T-cell (primary cell): ENCODE measurements at regions not wholly inside any gene's neighbourhood (a gene's known extent, or its start where the extent isn't known, plus 50 kb on each side); places are given as distances from the start of the nearest gene placed in this dataset.
A peak's percentile ranks its signal among the peaks of the same experiment; 100 is the strongest.

Experiments
- ATAC-seq, 4 experiments: fragments of 200-7000 bp in 3 of 4; fragments of 150-1000 bp in 1 of 4; cut with Tn5 transposase; replicated peaks in 1 of 4; 1 replicate in 3 of 4; 2 replicates in 1 of 4; pipeline ENCODE4 v1.10.0; 2021; ENCODE audit warnings: moderate library complexity in 3 of 4, mild to moderate bottlenecking in 2 of 4, moderate number of reproducible peaks in 1 of 4
- CTCF ChIA-PET, 2 donors: fragments of 300-600 bp; sonication (Branson Sonifier 250); formaldehyde crosslinking; loops; one replicate each; lab custom pipeline; 2022; ENCODE audit warnings: antibody characterized with exemption in 2 of 2; lab: Charles Lee
- POLR2A ChIA-PET, 2 donors: fragments of 300-600 bp; sonication (Branson Sonifier 250); formaldehyde crosslinking; loops; one replicate each; lab custom pipeline; 2022; ENCODE audit warnings: antibody characterized with exemption in 2 of 2; lab: Charles Lee
- DNase-seq, 35 experiments: peaks; one replicate each; pipeline versions ENCODE4 v3.0.0 to v3.0.0-alpha.2; 2013 to 2023
- H3K27ac ChIP-seq: one replicate; pipeline ENCODE4 v1.5.1; 2013; ENCODE audit warnings: low read length
- H3K27me3 ChIP-seq, 2 experiments: replicated peaks in 1 of 2; 1 replicate in 1 of 2; 2 replicates in 1 of 2; pipeline versions ENCODE4 v1.6.1 to v1.7.0; 2013; ENCODE audit warnings: low read length in 1 of 2, mixed read lengths in 1 of 2; ENCODE audit not compliant: control insufficient read depth in 2 of 2, insufficient read depth in 2 of 2; ENCODE audit errors: extremely low read depth in 1 of 2
- H3K36me3 ChIP-seq, 2 donors: 1 replicate in 1 of 2; 2 replicates in 1 of 2; pipeline versions ENCODE4 v1.6.1 to v1.7.0; 2013; ENCODE audit warnings: low read length in 1 of 2; ENCODE audit not compliant: control insufficient read depth in 2 of 2, insufficient read depth in 1 of 2; ENCODE audit errors: extremely low read depth in 1 of 2
- H3K4me1 ChIP-seq, 2 experiments: 1 replicate in 1 of 2; 2 replicates in 1 of 2; pipeline versions ENCODE4 v1.6.1 to v1.7.0; 2013; ENCODE audit warnings: low read length in 2 of 2, mixed read lengths in 1 of 2; ENCODE audit not compliant: insufficient read depth in 2 of 2, control insufficient read depth in 1 of 2; ENCODE audit errors: extremely low read depth in 1 of 2
- H3K4me3 ChIP-seq, 2 donors: 1 replicate in 1 of 2; 2 replicates in 1 of 2; pipeline versions ENCODE4 v1.5.1 to v1.7.0; 2013; ENCODE audit warnings: mild to moderate bottlenecking in 2 of 2, low read length in 1 of 2, moderate library complexity in 1 of 2; ENCODE audit not compliant: control insufficient read depth in 1 of 2; ENCODE audit errors: extremely low read depth in 1 of 2
- H3K9me3 ChIP-seq: 2 replicates; pipeline ENCODE4 v1.7.0; 2013
- H3K27ac Mint-ChIP-seq, 2 donors: one replicate each; pipeline ENCODE4 v1.8.0; 2020 to 2021; ENCODE audit warnings: mild to moderate bottlenecking in 2 of 2, mixed read lengths in 2 of 2
- H3K27me3 Mint-ChIP-seq, 2 donors: one replicate each; pipeline ENCODE4 v1.8.0; 2021 to 2022; ENCODE audit warnings: mixed read lengths in 2 of 2
- H3K36me3 Mint-ChIP-seq: one replicate; pipeline ENCODE4 v1.8.0; 2021; ENCODE audit warnings: mixed read lengths
- H3K4me1 Mint-ChIP-seq, 3 donors: one replicate each; pipeline ENCODE4 v1.8.0; 2020 to 2022; ENCODE audit warnings: mixed read lengths in 3 of 3, mild to moderate bottlenecking in 1 of 3
- H3K4me3 Mint-ChIP-seq, 3 donors: one replicate each; pipeline ENCODE4 v1.8.0; 2020 to 2022; ENCODE audit warnings: mild to moderate bottlenecking in 3 of 3, mixed read lengths in 3 of 3, moderate library complexity in 3 of 3
- H3K9me3 Mint-ChIP-seq, 3 donors: one replicate each; pipeline ENCODE4 v1.8.0; 2020 to 2022; ENCODE audit warnings: mixed read lengths in 3 of 3
- WGBS: methylation state at CpG from one replicate; pipeline ENCODE4 v1.1.5; 2013; ENCODE audit warnings: missing lambda C conversion rate; ENCODE audit not compliant: insufficient coverage; 5-methylcytosine and 5-hydroxymethylcytosine counted together

DNA sequence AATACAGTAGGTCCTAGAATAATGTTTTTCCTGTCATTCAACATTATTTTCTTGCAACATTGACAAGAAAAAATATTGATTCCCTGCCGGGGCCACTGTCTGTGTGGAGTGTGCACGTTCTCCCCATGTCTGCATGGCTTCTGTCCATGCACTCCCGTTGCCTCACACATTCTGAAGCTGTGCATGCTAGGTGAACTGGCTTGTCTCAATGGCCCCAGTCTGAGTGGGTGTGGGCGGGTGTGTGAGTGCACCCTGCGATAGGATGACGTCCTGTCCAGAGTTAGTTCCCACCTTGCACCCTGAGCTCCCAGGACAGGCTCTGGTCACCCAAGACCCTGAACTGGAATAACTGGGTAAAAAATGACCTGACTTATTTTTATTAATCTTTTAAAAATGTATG, 186.1 kb downstream of the CAND1 start:
- H3K27ac ChIP-seq, result no peak overlapping the region
- Mint-ChIP-seq H3K36me3 (no peaks in the 10 kb centered on the region), H3K9me3 (peaks cover 0 to 3% (median 0%) of the 10 kb centered on the region in 3 donors), H3K4me1 (peaks cover 26 to 29% (median 26%) of the 10 kb centered on the region in 3 donors), H3K27ac (no peak overlapping the region), H3K27me3 (no peaks in the 10 kb centered on the region), H3K4me3 (no peak overlapping the region)
- H3K36me3 ChIP-seq, result no peaks in the 10 kb centered on the region
- ATAC-seq (no peak), DNase-seq (no peak)
- no peaks in the 10 kb centered on the region for H3K9me3 ChIP-seq
- CTCF ChIA-PET, result no interaction called here
- POLR2A ChIA-PET, result no interaction called here
- WGBS, result 100% methylated on average over 1 of the region's 6 CpGs
- no peak overlapping the region for H3K4me3 ChIP-seq
- peaks cover 0 to 11% of the 10 kb centered on the region in 2 experiments for H3K4me1 ChIP-seq
- no peaks in the 10 kb centered on the region for H3K27me3 ChIP-seq

GRCh38 chr12:67456431-67456901, 187.3 kb downstream of the CAND1 start:
- no peaks in the 10 kb centered on the region for H3K36me3 Mint-ChIP-seq
- Histone ChIP-seq H3K36me3 (no peaks in the 10 kb centered on the region), H3K4me1 (peaks cover 0 to 8% of the 10 kb centered on the region in 2 experiments), H3K27ac (no peak overlapping the region), H3K27me3 (no peaks in the 10 kb centered on the region), H3K4me3 (no peak overlapping the region), H3K9me3 (no peaks in the 10 kb centered on the region)
- no peak overlapping the region for H3K4me3 Mint-ChIP-seq
- POLR2A ChIA-PET, result interaction anchor here in 1 of 2 donors (0.6 kb wide), 1 partner anchor 14 kb away, joined by 3 read pairs; no protein-coding TSS in a partner anchor
- no peaks in the 10 kb centered on the region for H3K27me3 Mint-ChIP-seq
- no peak for ATAC-seq
- CTCF ChIA-PET, result interaction anchor here in 1 of 2 donors (0.8 kb wide), 1 partner anchor 27 kb away, joined by 4 read pairs; no protein-coding TSS in a partner anchor
- H3K27ac Mint-ChIP-seq, result no peak overlapping the region
- WGBS, result 65% methylated on average over 2 of the region's 3 CpGs
- peaks cover 15 to 18% (median 16%) of the 10 kb centered on the region in 3 donors for H3K4me1 Mint-ChIP-seq
- peaks cover 0 to 3% (median 0%) of the 10 kb centered on the region in 3 donors for H3K9me3 Mint-ChIP-seq
- DNase-seq, result no peak

- Mint-ChIP-seq H3K36me3 (no peaks in the 10 kb centered on the region), H3K4me3 (no peak overlapping the region), H3K27me3 (no peaks in the 10 kb centered on the region), H3K27ac (peak overlapping the region; percentile 1 to 4), H3K4me1 (peaks cover 9 to 12% (median 11%) of the 10 kb centered on the region in 3 donors), H3K9me3 (peaks cover 0 to 3% (median 0%) of the 10 kb centered on the region in 3 donors)
- ATAC-seq (no peak), DNase-seq (no peak)
- CTCF ChIA-PET, result no interaction called here
- Histone ChIP-seq H3K9me3 (no peaks in the 10 kb centered on the region), H3K27me3 (no peaks in the 10 kb centered on the region), H3K4me1 (peaks cover 0 to 5% of the 10 kb centered on the region in 2 experiments), H3K4me3 (no peak overlapping the region), H3K36me3 (no peaks in the 10 kb centered on the region), H3K27ac (no peak overlapping the region)
- POLR2A ChIA-PET, result no interaction called here
- no CpG with 5 or more reads among the region's 2 CpGs for WGBS
These were observed 188.0 kb downstream of the CAND1 start for GRCh38 chr12:67457136-67457535.

GRCh38 chr12:67457778-67458665, 188.9 kb downstream of the CAND1 start:
- no peaks in the 10 kb centered on the region for H3K36me3 Mint-ChIP-seq
- no peak for DNase-seq
- no peak overlapping the region for H3K4me3 Mint-ChIP-seq
- WGBS, result 80% methylated on average over 7 of the region's 11 CpGs
- Histone ChIP-seq H3K4me3 (no peak overlapping the region), H3K9me3 (no peaks in the 10 kb centered on the region), H3K27ac (no peak overlapping the region), H3K36me3 (no peaks in the 10 kb centered on the region), H3K4me1 (no peaks in the 10 kb centered on the region), H3K27me3 (no peaks in the 10 kb centered on the region)
- no peaks in the 10 kb centered on the region for H3K27me3 Mint-ChIP-seq
- no peaks in the 10 kb centered on the region for H3K9me3 Mint-ChIP-seq
- H3K4me1 Mint-ChIP-seq, result peaks cover 2 to 4% (median 2%) of the 10 kb centered on the region in 3 donors
- ChIA-PET CTCF (no interaction called here), POLR2A (no interaction called here)
- no peak for ATAC-seq
- H3K27ac Mint-ChIP-seq, result no peak overlapping the region

GRCh38 chr12:67459173-67459572, 189.4 kb upstream of the DYRK2 start:
- no CpG with 5 or more reads among the region's 1 CpG for WGBS
- no peaks in the 10 kb centered on the region for H3K9me3 Mint-ChIP-seq
- Histone ChIP-seq H3K36me3 (no peaks in the 10 kb centered on the region), H3K27me3 (no peaks in the 10 kb centered on the region), H3K27ac (no peak overlapping the region), H3K9me3 (no peaks in the 10 kb centered on the region), H3K4me3 (no peak overlapping the region), H3K4me1 (no peaks in the 10 kb centered on the region)
- no peak overlapping the region for H3K4me3 Mint-ChIP-seq
- ATAC-seq (no peak), DNase-seq (no peak)
- H3K36me3 Mint-ChIP-seq, result no peaks in the 10 kb centered on the region
- POLR2A ChIA-PET, result no interaction called here
- CTCF ChIA-PET, result no interaction called here
- H3K27ac Mint-ChIP-seq, result no peak overlapping the region
- no peaks in the 10 kb centered on the region for H3K27me3 Mint-ChIP-seq
- peaks cover 0 to 2% (median 0%) of the 10 kb centered on the region in 3 donors for H3K4me1 Mint-ChIP-seq

DNA sequence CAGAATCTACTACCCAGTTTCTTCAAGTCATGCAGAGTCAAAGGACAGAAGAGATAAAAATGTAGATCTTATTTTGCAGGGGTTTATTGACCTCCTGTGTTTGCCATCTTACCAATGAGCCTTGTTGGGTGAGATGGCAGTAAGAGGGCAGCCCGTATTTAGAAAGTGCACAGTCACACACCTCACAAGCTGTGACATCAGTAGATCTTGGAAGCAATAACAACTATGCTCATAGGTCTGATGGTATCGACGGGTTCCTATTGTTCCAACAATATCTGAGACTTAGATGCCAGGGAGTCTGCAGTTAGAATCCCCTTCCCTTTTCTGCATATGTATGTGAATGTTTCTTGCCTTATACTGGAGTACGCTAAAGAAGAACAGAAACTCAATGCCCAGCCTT, 189.0 kb upstream of the DYRK2 start:
- no peaks in the 10 kb centered on the region for H3K27me3 Mint-ChIP-seq
- H3K4me1 Mint-ChIP-seq, result peaks cover 0 to 2% (median 0%) of the 10 kb centered on the region in 3 donors
- Histone ChIP-seq H3K36me3 (no peaks in the 10 kb centered on the region), H3K9me3 (no peaks in the 10 kb centered on the region), H3K27ac (no peak overlapping the region), H3K4me3 (no peak overlapping the region), H3K4me1 (no peaks in the 10 kb centered on the region), H3K27me3 (no peaks in the 10 kb centered on the region)
- no peaks in the 10 kb centered on the region for H3K36me3 Mint-ChIP-seq
- no peak for ATAC-seq
- no CpG with 5 or more reads among the region's 4 CpGs for WGBS
- CTCF ChIA-PET, result no interaction called here
- DNase-seq, result no peak
- H3K27ac Mint-ChIP-seq, result no peak overlapping the region
- POLR2A ChIA-PET, result no interaction called here
- no peaks in the 10 kb centered on the region for H3K9me3 Mint-ChIP-seq
- no peak overlapping the region for H3K4me3 Mint-ChIP-seq
